ENCODE measurements at regions not wholly inside any gene's neighbourhood (a gene's known extent, or its start where the extent isn't known, plus 50 kb on each side); places are given as distances from the start of the nearest gene placed in this dataset.

DNA sequence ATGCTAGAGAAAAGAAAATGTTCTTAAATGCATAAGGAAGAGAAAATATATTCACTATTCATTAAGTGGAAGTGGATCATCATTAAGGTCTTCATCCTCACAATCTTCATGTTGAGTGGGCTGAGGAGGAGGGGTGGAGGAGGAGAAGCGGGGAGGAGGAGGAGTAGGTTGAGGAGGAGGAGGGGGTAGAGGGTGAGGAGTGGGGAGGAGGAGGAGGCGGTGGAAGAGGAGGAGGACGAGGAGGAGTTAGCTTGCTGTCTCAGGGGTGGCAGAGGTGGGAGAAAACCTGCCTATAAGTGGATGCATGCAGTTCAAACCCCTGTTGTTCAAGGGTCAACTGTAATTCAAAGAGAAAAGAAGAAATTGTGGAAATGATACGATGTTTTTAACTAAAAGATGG, 71.6 kb downstream of the MYEOV start:
- intact Hi-C loops (cut with DNase I; ENCODE audit: low total_unique reads), result no loop called here
- no peak for DNase-seq
- TF ChIP-seq POLR2A (IDR thresholded peaks at IDR 0.05) (no peak), CTCF (IDR thresholded peaks at IDR 0.05) (no peak)
- H3K36me3 ChIP-seq, result no peaks in the 10 kb centered on the region
- H3K27ac ChIP-seq, result no peak overlapping the region
- no peak overlapping the region for H3K4me3 ChIP-seq
- H3K27me3 ChIP-seq, result no peaks in the 10 kb centered on the region
- no peaks in the 10 kb centered on the region for H3K9me3 ChIP-seq
- no peaks in the 10 kb centered on the region for H3K4me1 ChIP-seq

DNA sequence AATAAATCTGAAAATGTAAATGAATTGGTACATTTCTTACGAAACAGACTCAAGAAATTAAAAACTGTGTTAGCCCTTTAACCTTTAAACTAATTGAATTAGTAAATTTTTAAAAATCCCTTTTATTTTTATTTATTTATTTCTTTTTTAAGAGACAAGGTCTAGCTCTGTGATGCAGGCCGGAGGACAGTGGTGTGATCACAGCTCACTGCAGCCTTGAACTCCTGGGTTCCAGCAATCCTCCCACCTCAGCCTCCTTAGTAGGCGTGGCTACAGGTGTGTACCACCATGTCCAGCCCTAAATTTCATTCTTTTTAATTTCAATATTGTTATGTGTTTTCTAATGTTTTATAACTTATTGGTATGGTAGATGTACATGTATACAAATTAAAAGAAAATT, 72.6 kb downstream of the MYEOV start:
- intact Hi-C loops (cut with DNase I; ENCODE audit: low total_unique reads), result no loop called here
- H3K36me3 ChIP-seq, result no peaks in the 10 kb centered on the region
- DNase-seq, result no peak
- no peaks in the 10 kb centered on the region for H3K9me3 ChIP-seq
- H3K27me3 ChIP-seq, result no peaks in the 10 kb centered on the region
- no peak for TF ChIP-seq CTCF (IDR thresholded peaks at IDR 0.05)
- TF ChIP-seq POLR2A (IDR thresholded peaks at IDR 0.05), result no peak
- no peaks in the 10 kb centered on the region for H3K4me1 ChIP-seq
- no peak overlapping the region for H3K4me3 ChIP-seq
- no peak overlapping the region for H3K27ac ChIP-seq

GRCh38 chr11:69367211-69367964, 73.4 kb downstream of the MYEOV start:
- H3K27ac ChIP-seq, result no peak overlapping the region
- TF ChIP-seq CTCF (IDR thresholded peaks at IDR 0.05), result no peak
- TF ChIP-seq POLR2A (IDR thresholded peaks at IDR 0.05), result no peak
- H3K36me3 ChIP-seq, result no peaks in the 10 kb centered on the region
- intact Hi-C loops (cut with DNase I; ENCODE audit: low total_unique reads), result no loop called here
- no peaks in the 10 kb centered on the region for H3K9me3 ChIP-seq
- no peak for DNase-seq
- no peaks in the 10 kb centered on the region for H3K4me1 ChIP-seq
- H3K4me3 ChIP-seq, result no peak overlapping the region
- H3K27me3 ChIP-seq, result no peaks in the 10 kb centered on the region

DNA sequence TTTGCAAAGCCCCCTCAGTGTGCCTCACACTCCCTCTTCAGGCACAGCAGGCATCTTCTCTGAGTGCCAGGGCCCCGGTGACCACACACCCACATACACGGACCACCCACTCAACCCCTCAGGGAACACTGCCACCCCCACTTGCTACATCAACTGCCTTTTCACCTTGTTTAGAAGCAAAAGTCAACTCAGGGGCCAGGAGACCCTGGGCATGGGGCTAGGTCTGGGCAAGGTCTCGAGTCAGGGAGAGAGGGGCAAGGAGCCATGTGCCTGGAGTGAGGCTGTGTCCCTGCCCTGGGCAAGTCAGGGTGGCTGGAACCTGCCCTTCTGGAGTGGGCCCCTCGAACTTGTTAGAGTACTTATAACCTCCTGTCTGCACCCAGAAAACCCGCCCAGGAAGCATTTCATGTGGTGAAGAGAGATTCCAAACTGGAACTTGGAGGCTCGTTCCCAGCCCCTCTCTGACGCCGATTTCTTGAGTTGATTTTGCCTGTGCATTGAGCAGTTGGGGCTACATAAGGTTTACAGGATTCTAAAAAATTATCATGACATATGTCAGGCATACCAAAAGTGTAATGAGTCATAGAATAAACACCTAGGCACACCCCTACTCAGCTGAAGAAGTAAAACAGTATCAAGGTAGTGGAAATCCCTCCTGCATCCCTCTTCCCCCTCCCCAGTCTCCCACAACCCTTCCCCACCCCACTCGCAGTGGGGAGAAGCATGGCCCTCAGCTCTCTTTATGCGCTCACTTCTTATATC, 74.3 kb downstream of the MYEOV start:
- no peaks in the 10 kb centered on the region for H3K27me3 ChIP-seq
- DNase-seq, result no peak
- H3K9me3 ChIP-seq, result no peaks in the 10 kb centered on the region
- no peak overlapping the region for H3K27ac ChIP-seq
- TF ChIP-seq POLR2A (IDR thresholded peaks at IDR 0.05) (no peak), CTCF (IDR thresholded peaks at IDR 0.05) (no peak)
- no peak overlapping the region for H3K4me3 ChIP-seq
- H3K4me1 ChIP-seq, result no peaks in the 10 kb centered on the region
- no peaks in the 10 kb centered on the region for H3K36me3 ChIP-seq
- intact Hi-C loops (cut with DNase I; ENCODE audit: low total_unique reads), result no loop called here

DNA sequence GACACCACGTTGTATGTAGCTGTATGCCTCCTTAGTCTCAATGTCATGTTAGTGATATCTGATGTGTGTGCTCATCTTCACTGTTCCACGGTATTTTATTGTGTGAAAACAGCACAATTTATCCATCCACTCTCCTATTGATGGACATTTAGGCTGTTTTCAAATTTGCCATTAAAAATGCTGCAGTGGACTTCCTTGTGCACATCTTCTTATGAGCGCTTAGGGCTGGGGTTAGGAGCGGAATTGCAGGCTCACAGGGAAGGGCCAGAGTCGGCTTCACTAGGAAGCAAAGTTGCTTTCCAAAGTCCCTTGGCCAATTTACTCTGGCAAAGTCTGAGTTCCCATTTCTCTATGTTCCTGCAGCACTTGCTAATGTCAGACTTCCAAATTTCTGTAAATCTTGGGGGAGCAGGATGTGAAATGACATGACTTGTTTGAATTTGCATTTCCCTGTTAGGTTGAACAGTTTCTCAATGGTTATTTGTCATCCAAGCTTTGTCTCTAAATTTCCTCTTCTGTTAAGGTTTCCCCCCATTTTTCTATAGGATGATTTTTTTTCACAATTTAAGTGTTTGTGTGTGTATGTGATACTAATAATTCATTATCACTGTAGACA, 75.4 kb downstream of the MYEOV start:
- H3K4me1 ChIP-seq, result no peaks in the 10 kb centered on the region
- no peaks in the 10 kb centered on the region for H3K27me3 ChIP-seq
- H3K4me3 ChIP-seq, result no peak overlapping the region
- H3K36me3 ChIP-seq, result no peaks in the 10 kb centered on the region
- no peak for DNase-seq
- no peak for TF ChIP-seq POLR2A (IDR thresholded peaks at IDR 0.05)
- TF ChIP-seq CTCF (IDR thresholded peaks at IDR 0.05), result no peak
- H3K9me3 ChIP-seq, result no peaks in the 10 kb centered on the region
- no peak overlapping the region for H3K27ac ChIP-seq
- intact Hi-C loops (cut with DNase I; ENCODE audit: low total_unique reads), result no loop called here

Measured in uterus (tissue), 3 donors.